ENCODE measurements at regions not wholly inside any gene's neighbourhood (a gene's known extent, or its start where the extent isn't known, plus 50 kb on each side); places are given as distances from the start of the nearest gene placed in this dataset.
"Not testable (repeated sequence)": the region's sequence is repeated elsewhere in the genome, so short reads cannot be mapped to it uniquely, and the experiment has no call there.

GRCh38 chr4:103424853-103425252, 226.7 kb upstream of the CENPE start:
- ChIA-PET CTCF (no interaction called here), POLR2A (no interaction called here)
- TF ChIP-seq CTCF (IDR thresholded peaks at IDR 0.05; ENCODE audit: control extremely low read depth, extremely low read depth, low read depth, missing control alignments): no peak
- no peak for DNase-seq (ENCODE audit: extremely low spot score)

GRCh38 chr4:103423261-103423660, 225.1 kb upstream of the CENPE start:
- no peak for DNase-seq (ENCODE audit: extremely low spot score)
- ChIA-PET CTCF (interaction anchor here (1.1 to 1.2 kb wide), 2 partner anchors 14 to 69 kb away, joined by 3 read pairs; no protein-coding TSS in a partner anchor), POLR2A (no interaction called here)
- no peak for TF ChIP-seq CTCF (IDR thresholded peaks at IDR 0.05; ENCODE audit: control extremely low read depth, extremely low read depth, low read depth, missing control alignments)

GRCh38 chr4:103422467-103423219, 224.5 kb upstream of the CENPE start:
- ChIA-PET CTCF (interaction anchor here (1.1 to 1.2 kb wide), 2 partner anchors 15 to 68 kb away, joined by 3 read pairs; no protein-coding TSS in a partner anchor), POLR2A (no interaction called here)
- DNase-seq (ENCODE audit: extremely low spot score): no peak
- TF ChIP-seq CTCF (IDR thresholded peaks at IDR 0.05; ENCODE audit: control extremely low read depth, extremely low read depth, low read depth, missing control alignments): no peak

GRCh38 chr4:103415801-103416200, 217.7 kb upstream of the CENPE start:
- no peak for DNase-seq (ENCODE audit: extremely low spot score)
- POLR2A ChIA-PET: no interaction called here
- CTCF ChIA-PET: no interaction called here
- TF ChIP-seq CTCF (IDR thresholded peaks at IDR 0.05; ENCODE audit: control extremely low read depth, extremely low read depth, low read depth, missing control alignments): no peak

GRCh38 chr4:103412646-103413045, 214.5 kb upstream of the CENPE start:
- CTCF ChIA-PET; POLR2A ChIA-PET; DNase-seq (ENCODE audit: extremely low spot score): not testable (repeated sequence)

GRCh38 chr4:103410386-103410785, 212.2 kb upstream of the CENPE start:
- POLR2A ChIA-PET: no interaction called here

More at GRCh38 chr4:103410386-103410785, 212.2 kb upstream of the CENPE start:
- no peak for DNase-seq (ENCODE audit: extremely low spot score)
- no peak for TF ChIP-seq CTCF (IDR thresholded peaks at IDR 0.05; ENCODE audit: control extremely low read depth, extremely low read depth, low read depth, missing control alignments)
- CTCF ChIA-PET: no interaction called here

Measured in GM10248 (cell line).